HG02840 (cell line): ENCODE measurements at regions not wholly inside any gene's neighbourhood (a gene's known extent, or its start where the extent isn't known, plus 50 kb on each side); places are given as distances from the start of the nearest gene placed in this dataset.
"Not testable (repeated sequence)": the region's sequence is repeated elsewhere in the genome, so short reads cannot be mapped to it uniquely, and the experiment has no call there.

Experiments
- ATAC-seq: cut with Tn5 transposase; IDR thresholded peaks from one replicate; pipeline ENCODE4 v1.9.1; 2021; ENCODE audit warnings: mild to moderate bottlenecking, moderate library complexity, moderate number of reproducible peaks; ENCODE audit not compliant: unreplicated experiment, low FRiP score

DNA sequence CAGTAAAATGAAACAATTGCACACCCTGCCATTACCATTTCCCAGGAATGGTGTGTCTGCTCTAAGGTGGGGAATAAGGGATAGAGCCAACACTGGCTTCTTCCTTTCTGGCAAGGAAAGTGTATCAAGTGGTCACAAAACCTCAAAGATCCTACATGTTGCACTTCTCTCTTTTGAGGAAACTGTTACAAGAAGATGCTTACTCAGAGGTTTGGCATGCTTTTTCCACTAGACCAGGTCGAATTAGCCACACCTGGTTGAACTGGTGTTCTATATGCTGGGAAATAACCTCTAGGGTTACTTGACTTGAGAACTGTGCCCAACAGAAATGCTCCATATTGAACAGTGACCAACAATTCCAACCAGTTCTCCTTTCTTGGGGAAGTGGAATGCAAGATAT is 102.9 kb downstream of the LRRN1 start:
- ATAC-seq = no peak

DNA sequence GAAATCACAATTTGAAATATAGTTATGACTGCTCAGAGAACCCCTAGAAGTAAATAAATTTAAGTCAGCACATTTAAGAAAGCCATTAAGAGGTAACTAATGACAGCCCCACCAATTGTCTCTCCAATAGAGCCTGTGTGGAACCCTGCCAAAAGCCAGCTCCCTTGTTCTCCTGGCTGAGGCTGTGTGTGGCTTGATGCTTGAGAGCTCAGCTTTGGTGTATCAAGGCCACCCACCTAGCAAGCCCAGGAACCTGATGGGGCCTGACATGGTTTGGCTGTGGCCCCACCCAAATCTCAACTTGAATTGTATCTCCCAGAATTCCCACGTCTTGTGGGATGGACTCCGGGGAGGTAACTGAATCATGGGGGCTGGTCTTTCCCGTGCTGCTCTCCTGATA is 106.9 kb downstream of the LRRN1 start:
- no peak for ATAC-seq

DNA sequence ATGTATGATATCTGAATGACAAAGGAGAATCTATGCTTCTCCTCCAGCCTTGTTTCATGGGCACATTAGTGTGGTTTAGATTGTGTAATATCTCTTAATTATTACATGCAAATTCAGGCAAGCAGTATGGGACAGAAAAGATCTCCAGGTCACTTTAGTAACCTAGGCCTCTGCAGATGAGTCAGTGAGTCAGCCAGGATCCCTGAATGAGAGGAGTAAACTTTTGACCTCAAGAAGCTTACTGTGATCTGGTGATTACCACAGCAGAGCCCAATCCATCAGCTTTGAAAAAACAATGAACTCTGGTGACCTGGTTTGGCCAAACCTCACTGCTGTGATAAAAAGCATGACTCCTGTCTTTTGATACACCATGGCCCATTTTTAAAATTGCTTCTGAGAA is 107.8 kb downstream of the LRRN1 start:
- ATAC-seq = no peak

DNA sequence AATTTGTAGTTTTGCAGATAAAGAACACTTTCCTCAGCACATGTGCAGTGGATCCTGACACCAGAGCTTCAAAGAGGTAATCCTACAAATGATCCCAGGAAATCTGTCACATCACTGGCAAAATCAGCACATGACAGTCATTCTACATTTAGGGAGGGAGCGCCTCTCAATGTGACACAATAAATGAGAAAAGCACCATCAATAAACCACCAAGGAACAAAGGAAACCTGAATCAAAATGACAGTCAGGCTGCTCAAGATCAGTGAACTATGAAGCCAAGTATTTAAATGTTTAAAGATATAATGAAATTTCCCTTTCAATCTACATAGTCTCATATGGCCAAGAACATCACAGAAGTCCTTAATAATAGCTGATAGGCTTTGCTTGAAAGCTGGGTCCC is 119.5 kb downstream of the LRRN1 start:
- no peak for ATAC-seq

DNA sequence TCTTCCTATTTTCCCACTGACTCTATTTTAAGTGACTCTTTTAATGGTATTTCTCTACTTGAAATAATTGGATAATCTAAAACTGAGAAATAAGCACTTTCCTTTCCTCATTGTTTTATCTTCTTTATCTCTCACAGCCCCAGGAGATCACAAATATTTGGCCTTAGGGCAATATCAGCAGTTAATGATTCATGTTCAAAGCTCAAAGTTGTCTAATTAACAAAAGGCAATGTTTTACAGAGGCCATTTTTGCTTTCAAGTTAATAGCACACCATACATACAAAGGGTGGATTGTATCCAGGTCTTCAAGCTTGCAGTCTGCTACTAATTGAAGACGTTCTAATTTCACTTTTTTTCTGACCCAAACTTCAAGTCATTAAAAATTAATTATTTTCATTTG is 120.1 kb downstream of the LRRN1 start:
- no peak for ATAC-seq

DNA sequence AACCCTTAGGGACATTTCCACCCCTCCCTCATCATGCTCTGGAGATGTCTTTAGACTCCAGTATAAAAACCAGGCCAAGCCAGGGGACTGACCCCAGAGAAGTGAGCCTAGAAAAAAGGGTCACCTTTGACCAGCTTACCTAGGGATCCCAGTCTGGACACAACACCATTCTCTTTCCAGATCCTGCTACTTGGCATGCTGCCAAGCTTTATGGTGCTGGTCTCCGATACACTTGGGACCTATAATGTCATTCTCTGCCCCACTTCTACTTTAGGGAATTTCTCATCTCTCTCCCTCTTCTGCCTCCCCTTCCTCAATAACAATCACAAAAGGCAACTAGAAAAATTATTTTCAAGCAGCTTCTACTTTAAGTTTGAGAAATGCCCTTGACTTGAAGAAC is 124.4 kb downstream of the LRRN1 start:
- no peak for ATAC-seq

DNA sequence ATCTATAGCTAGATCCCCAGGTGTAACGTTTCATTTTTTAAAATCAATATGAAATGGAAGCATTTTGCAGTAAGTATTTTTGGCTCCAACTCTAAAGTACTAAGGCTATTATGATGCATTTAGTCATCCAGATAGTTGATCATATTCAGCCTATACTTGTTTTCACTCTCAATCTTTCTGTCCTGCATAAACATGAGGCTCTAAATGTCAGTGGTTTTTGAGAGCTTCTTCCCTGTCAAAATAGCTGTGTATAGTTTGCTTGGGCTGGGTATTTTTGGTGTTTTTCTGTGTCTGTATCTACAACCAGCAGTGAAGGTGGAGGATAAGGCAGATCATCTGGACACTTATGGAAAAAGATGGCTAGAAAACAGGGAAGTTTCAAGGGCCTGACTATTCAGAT is 128.0 kb downstream of the LRRN1 start:
- no peak for ATAC-seq

DNA sequence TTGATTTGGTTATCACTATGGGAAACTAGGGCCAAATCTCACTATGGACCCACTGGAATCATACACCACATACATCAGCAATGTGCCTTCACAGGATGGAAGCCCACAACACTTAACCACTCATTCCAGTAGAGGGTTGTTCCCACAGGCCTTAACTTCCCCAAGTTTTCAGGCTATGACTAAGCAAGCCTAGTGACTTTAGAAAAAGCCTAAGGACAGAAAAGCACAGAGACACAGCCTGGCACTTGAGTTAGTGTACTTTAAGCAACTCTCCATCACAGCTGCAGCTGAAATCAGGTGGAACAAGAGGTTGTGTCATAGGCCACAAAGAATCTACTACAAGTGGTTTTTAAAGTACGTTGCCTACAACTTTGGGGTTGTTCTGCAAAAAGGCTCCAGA is 128.7 kb downstream of the LRRN1 start:
- ATAC-seq = no peak

DNA sequence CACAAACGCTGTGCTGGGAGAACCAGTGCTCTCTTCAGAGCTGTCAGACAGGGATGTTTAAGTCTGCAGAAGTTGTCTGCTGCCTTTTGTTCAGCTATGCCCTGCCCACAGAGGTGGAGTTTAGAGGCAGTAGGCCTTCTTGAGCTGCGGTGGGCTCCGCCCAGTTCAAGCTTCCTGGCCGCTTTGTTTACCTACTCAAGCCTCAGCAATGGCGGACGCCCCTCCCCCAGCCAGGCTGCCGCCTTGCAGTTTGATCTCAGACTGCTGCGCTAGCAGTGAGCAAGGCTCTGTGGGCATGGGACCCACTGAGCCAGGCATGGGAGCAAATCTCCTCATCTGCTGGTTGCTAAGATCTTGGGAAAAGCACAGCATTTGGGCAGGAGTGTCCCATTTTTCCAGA is 142.1 kb downstream of the LRRN1 start:
- ATAC-seq = not testable (repeated sequence)

DNA sequence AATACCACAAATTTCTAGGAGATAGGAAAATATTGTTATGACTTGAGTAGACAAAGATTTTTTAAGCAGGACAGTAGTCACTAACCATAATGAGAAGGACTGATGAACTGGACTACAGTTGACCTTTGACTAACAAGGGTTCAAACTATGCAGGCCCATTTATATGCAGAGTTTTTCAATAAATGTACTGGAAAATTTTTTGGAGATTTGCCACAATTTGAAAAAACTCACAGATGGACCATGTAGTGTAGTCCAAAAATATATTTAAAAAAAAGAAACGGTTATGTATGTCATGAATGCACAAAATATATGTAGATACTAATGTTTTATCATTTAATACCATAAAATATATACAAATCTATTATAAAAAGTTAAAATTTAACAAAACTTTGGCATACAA is 151.8 kb downstream of the LRRN1 start:
- no peak for ATAC-seq

DNA sequence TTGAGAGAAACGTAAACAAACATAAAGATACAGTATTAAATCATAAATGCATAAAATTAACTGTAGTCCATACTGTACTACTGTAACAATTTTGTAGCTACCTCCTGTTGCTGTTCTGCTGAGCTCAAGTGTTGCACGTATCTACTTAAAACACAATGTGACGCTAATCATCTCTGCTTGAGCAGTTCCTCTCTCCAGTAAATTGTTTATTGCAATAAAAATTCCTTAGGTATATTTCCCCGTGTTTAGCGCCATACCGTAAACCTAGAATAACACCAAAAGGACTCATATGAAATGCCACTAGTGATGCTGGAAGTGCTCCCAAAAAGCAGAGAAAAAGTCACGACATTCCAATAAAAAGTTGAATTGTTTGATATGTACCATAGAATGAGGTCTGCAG is 152.3 kb downstream of the LRRN1 start:
- no peak for ATAC-seq

DNA sequence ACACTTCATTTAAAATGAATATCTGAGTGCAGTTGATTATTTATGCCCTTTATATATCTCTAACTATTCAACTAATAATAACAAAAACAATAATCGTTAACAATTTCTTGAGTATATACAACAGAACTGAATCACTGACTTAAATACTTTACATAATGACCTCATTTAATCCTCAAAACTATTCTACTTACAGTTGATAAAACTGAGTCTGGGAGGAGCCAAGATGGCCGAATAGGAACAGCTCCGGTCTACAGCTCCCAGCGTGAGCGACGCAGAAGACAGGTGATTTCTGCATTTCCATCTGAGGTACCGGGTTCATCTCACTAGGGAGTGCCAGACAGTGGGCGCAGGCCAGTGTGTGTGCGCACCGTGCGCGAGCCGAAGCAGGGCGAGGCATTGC is 163.6 kb downstream of the LRRN1 start:
- ATAC-seq = not testable (repeated sequence)

DNA sequence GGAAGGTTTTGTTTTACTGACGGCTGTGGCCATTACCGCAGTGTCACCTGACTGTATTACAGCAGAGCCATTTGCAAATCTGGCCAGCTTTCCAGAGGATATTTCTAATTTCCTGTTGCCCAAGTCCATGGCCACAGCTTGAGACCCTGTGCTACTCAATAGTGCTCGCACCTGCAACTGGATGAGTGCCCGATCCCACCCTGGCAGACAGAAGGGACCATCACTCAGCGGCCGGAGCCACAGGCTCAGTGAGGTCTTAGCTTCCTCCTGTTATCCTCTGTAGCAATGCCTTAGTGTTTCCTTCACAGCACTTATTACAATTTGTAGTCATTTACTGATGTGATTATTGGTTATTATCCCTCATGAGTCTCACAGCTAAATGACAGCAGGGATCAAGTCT is 184.8 kb downstream of the LRRN1 start:
- ATAC-seq = no peak

DNA sequence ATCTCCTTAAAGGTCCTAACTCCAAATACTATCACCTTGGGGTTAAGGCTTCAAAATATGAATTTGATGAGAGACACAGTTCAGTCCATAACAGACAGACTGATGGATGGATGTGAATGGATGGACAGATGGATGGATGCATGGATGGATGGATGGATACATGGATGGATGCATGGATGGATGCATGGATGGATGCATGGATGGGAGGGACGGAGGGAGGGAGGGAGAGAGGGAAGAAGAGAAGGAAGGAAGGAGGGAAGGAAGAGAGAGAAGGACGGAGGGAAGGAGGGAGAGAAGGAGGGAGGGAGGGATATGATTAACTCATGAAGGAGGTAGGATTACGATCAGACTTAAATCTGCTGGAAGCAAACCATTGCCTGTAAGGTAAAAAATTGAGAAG is 192.4 kb downstream of the LRRN1 start:
- no peak for ATAC-seq

DNA sequence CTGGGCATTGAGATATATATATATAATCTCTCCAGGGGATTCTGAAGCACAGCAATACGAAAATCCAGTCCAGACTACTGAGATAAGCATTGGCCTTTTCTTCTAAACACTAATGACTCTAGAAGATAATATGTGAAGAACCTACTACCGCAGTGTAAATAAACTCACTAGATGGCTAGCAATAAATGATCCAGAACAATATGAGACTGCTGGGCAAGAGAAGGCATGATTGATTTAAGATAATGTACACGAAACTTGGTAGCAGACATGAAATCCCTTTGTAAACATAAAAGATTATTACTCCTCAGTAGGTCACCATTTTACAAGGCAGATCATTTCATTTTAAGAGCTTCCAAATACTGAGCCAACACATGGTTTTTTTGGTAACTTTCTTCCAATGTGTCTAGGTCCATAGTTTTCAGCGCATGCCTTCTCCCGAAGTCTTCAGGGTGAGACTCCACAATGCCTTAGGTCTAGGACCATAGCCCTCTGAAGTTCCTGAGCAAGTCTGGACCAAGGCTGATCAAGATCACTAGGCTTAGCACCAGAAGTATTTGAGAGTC is 193.2 kb downstream of the LRRN1 start:
- no peak for ATAC-seq

DNA sequence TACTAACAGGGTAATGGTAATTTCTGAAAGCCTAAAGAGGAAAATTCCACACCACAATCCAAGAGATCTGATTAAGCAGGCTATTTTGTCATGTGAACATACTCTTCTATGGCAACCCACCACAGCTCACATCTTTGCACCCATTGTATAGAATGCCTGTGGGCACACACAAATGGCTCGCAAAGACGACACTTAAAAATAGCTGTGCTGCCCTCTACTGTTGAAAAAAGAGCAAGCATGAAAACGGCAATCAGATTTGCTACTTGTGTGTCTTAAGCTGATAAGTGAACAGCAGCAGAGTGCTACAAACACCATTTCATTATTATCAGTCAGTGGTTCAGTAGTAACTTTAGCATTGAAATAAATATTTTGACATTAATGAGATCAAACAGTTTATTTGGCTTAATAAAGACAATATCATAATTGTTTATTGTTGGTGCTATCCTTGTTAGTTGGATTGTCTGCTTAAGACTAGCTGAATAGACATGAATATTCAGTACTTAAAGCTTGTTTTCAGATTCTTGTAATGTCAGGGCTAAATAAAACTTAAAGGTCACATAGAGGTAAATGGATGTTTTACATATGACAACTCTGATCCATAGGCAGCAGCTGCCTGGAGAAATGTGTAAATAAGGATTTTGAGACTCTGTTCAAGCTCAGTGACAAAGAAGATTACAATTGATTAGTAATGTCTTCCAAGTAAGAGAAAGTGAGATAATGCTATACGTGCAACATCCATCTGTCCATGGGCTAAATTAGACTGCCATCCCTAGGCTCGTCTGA is 199.1 kb downstream of the LRRN1 start:
- ATAC-seq = no peak

DNA sequence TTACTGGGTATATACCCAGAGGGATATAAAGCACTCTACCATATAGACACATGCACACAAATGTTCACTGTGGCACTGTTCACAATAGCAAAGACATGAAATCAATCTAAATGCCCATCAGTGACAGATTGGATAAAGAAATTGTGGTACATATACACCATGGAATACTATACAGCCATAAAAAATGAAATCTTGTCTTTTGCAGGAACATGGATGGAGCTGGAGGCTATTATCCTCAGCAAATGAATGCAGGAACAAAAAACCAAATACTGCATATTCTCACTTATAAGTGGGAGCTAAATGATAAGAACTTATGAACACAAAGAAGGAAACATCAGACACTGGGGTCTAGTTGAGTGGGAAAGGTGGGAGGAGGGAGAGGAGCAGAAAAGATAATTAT is 200.1 kb downstream of the LRRN1 start:
- ATAC-seq = not testable (repeated sequence)

DNA sequence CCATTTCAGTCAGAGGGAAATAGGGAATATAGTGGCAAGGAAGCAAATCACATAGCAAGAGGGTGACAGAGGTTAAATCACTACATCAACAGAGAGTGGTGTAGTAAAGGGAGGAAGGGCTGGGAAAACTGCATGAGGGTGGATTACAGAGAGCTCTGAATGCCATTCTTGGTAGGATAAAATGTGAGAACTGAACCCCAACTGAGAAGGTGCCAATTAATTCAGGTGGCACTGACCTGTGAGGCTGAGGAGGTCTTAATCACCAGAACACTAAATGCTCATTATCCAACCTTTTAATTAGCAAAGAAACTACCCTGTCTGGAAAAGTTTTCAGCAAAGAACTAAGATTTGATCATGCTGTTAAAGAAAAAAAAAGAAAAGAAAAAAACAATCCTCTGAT is 202.7 kb downstream of the LRRN1 start:
- no peak for ATAC-seq

DNA sequence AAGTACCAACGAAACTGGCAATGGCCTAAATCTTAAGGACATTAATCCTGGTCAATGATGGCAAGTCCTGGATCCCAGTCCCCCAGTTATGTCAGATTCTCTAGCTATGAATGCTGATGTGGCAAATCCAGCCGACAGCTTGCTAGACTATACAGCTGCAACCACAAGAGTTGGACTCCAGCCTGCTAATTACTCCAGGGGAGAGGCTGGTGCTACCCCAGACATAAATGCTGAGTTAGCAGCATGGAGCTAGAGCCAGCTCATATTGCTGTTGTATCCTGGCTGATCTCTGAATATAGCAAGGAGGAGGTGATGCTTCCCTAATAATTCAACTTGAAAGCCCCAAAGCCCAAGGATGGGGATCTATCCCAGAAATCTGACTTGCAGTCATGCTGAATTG is 207.1 kb downstream of the LRRN1 start:
- no peak for ATAC-seq

DNA sequence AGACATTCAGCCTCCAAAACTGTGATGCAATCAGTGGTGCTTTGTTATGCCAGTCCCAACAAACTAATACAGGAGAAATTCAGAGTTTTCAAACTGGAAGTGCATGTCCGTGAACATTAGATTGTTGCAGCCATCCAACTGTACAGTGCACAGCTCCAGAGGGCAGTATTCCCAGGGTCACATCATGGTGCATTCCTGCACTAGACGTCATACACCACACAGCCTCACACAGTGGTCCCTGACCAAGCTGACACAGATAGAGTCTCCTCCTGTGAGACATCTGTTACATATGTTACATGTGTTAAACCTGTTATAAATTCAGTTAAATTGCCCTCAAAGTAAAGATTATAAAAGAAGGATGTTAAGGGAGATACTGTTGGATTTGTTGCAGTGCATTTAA is 209.0 kb downstream of the LRRN1 start:
- ATAC-seq = no peak

DNA sequence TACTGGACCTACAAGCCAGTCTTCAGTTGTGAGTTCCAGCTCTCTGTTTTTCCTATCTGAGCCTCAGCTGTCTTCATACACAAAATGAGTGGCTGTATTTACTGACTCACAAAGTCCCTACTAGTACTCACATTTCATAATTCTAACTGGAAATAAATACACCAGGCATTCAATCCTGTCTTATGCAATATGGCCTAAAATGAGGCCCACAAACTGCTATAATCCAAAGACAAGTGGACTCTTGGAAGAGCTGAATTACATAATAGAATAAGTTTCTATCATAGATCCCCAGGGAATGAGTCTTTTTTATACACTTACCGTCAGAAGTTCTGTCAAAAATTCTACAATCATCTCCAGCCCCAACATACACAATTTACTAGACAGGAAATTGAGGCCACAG is 211.9 kb downstream of the LRRN1 start:
- no peak for ATAC-seq

DNA sequence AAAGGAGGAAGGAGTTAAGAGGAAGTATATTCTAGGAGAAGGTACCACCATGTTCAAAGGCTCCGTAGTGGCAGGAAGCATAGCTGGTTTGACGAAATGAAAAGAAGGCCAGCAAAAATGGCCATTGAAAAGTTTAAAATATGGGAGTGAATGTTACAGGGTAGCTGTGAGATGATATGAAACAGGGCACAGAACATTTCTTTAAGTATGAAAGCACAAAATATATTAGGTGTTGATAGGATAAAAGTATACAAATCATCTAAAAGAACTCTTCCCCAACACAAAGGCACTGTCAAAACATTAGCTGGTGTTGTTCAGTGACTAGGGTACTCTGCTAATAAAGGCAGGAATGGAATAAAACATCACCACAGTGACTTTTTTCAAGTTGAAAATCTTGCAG is 216.2 kb downstream of the LRRN1 start:
- ATAC-seq = no peak

DNA sequence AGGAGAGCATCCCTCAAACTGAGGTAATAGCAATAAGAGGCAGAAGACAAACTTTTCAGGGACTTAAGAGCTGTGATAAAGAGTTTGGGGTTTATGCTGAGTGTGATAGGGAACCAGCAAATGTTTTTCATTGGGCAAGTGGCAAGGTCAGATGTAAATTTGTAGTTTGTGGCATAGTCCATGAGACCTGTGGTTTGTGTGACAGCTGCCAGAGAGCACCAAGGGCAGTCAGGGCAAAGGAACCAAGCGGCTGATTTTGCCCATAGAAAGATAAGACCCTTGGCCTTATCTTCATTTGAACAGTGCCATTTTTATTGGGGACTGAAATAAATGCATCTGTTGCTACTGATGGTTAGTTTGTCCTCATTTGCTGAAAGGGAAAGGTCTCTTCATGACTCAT is 220.3 kb downstream of the LRRN1 start:
- ATAC-seq = no peak
